Breast epithelium (tissue), 3 donors: ENCODE measurements at regions not wholly inside any gene's neighbourhood (a gene's known extent, or its start where the extent isn't known, plus 50 kb on each side); places are given as distances from the start of the nearest gene placed in this dataset.

ENCODE experiments used
- POLR2A ChIP-seq: fragments of 450-650 bp; IDR thresholded peaks from one replicate; pipeline ENCODE4 v1.6.1; 2016; ENCODE audit warnings: antibody characterized with exemption, mild to moderate bottlenecking, moderate library complexity
- POLR2AphosphoS5 ChIP-seq, 3 donors: sonication (generic); formaldehyde crosslinking; IDR thresholded peaks; one replicate each; pipeline ENCODE4 v1.6.1; 2017; ENCODE audit warnings: antibody characterized with exemption in 3 of 3
- TF ChIP-seq, protein P1 (sequence below), 3 donors: fragments of 450-650 bp; IDR thresholded peaks; one replicate each; pipeline ENCODE4 v1.5.1; 2016 to 2017; ENCODE audit warnings: antibody characterized with exemption in 3 of 3, mild to moderate bottlenecking in 3 of 3, moderate library complexity in 3 of 3

GRCh38 chr22:47674600-47674999 lies 912.1 kb downstream of the TBC1D22A start:
- TF ChIP-seq, protein P1, sequence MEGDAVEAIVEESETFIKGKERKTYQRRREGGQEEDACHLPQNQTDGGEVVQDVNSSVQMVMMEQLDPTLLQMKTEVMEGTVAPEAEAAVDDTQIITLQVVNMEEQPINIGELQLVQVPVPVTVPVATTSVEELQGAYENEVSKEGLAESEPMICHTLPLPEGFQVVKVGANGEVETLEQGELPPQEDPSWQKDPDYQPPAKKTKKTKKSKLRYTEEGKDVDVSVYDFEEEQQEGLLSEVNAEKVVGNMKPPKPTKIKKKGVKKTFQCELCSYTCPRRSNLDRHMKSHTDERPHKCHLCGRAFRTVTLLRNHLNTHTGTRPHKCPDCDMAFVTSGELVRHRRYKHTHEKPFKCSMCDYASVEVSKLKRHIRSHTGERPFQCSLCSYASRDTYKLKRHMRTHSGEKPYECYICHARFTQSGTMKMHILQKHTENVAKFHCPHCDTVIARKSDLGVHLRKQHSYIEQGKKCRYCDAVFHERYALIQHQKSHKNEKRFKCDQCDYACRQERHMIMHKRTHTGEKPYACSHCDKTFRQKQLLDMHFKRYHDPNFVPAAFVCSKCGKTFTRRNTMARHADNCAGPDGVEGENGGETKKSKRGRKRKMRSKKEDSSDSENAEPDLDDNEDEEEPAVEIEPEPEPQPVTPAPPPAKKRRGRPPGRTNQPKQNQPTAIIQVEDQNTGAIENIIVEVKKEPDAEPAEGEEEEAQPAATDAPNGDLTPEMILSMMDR (IDR thresholded peaks at IDR 0.05): no peak
- TF ChIP-seq POLR2AphosphoS5 (IDR thresholded peaks at IDR 0.05) (no peak), POLR2A (no peak)
